CD14-positive monocyte (primary cell): ENCODE measurements at regions not wholly inside any gene's neighbourhood (a gene's known extent, or its start where the extent isn't known, plus 50 kb on each side); places are given as distances from the start of the nearest gene placed in this dataset.

Experiments used
- DNase-seq, 3 donors: peaks; one replicate each; pipeline ENCODE4 v3.0.0-alpha.2; 2011 to 2022
- H2AFZ ChIP-seq: 2 replicates; pipeline ENCODE4 v1.6.0; 2012; ENCODE audit warnings: mild to moderate bottlenecking, low read depth, low read length, inconsistent platforms; ENCODE audit not compliant: insufficient read depth, poor library complexity, severe bottlenecking
- H3K27ac ChIP-seq, 2 donors: 1 replicate in 1 of 2; 2 replicates in 1 of 2; pipeline ENCODE4 v1.5.1; 2012 to 2013; ENCODE audit warnings: low read length in 2 of 2, control low read depth in 1 of 2, inconsistent platforms in 1 of 2, low read depth in 1 of 2, mild to moderate bottlenecking in 1 of 2
- H3K27me3 ChIP-seq, 2 donors: one replicate each; pipeline versions ENCODE4 v1.6.0 to v1.6.1; 2011 to 2013; ENCODE audit warnings: low read length in 2 of 2; ENCODE audit not compliant: control insufficient read depth in 2 of 2, insufficient read depth in 2 of 2
- H3K36me3 ChIP-seq, 2 donors: replicated peaks in 1 of 2; 1 replicate in 1 of 2; 2 replicates in 1 of 2; pipeline versions ENCODE4 v1.5.1 to v1.6.1; 2012 to 2013; ENCODE audit warnings: low read length in 2 of 2, control low read depth in 1 of 2, inconsistent platforms in 1 of 2, mild to moderate bottlenecking in 1 of 2; ENCODE audit not compliant: insufficient read depth in 2 of 2, control insufficient read depth in 1 of 2
- H3K4me1 ChIP-seq, 2 donors: 1 replicate in 1 of 2; 2 replicates in 1 of 2; pipeline versions ENCODE4 v1.5.1 to v1.6.1; 2012 to 2013; ENCODE audit warnings: low read length in 2 of 2, control low read depth in 1 of 2, inconsistent platforms in 1 of 2, mild to moderate bottlenecking in 1 of 2, moderate library complexity in 1 of 2; ENCODE audit not compliant: insufficient read depth in 2 of 2, control insufficient read depth in 1 of 2
- H3K4me2 ChIP-seq: replicated peaks from 2 replicates; pipeline ENCODE3; 2012; ENCODE audit warnings: low read length, moderate library complexity, mild to moderate bottlenecking; ENCODE audit not compliant: poor library complexity, severe bottlenecking; ENCODE audit errors: extremely low read depth
- H3K4me3 ChIP-seq, 3 experiments: fragments of 200-600 bp in 1 of 3; sonication (generic) in 1 of 3; replicated peaks in 1 of 3; 1 replicate in 2 of 3; 2 replicates in 1 of 3; pipeline ENCODE4 v1.5.1; 2011 to 2013; ENCODE audit warnings: low read length in 3 of 3, mild to moderate bottlenecking in 3 of 3, control low read depth in 2 of 3, low read depth in 2 of 3, inconsistent platforms in 1 of 3, moderate library complexity in 1 of 3
- H3K79me2 ChIP-seq: 2 replicates; pipeline ENCODE4 v1.6.0; 2012; ENCODE audit warnings: mild to moderate bottlenecking, control low read depth, inconsistent platforms, low read length, moderate library complexity; ENCODE audit not compliant: insufficient read depth
- H3K9ac ChIP-seq: 2 replicates; pipeline ENCODE4 v1.6.0; 2017; ENCODE audit warnings: low read length, mild to moderate bottlenecking; ENCODE audit not compliant: insufficient read depth, poor library complexity, severe bottlenecking
- H3K9me3 ChIP-seq, 2 donors: replicated peaks in 1 of 2; 1 replicate in 1 of 2; 2 replicates in 1 of 2; pipeline versions ENCODE4 v1.5.1 to v1.6.1; 2012 to 2013; ENCODE audit warnings: low read length in 2 of 2, control low read depth in 1 of 2; ENCODE audit not compliant: control insufficient read depth in 1 of 2, insufficient read depth in 1 of 2
- H4K20me1 ChIP-seq: 2 replicates; pipeline ENCODE4 v1.6.0; 2012; ENCODE audit warnings: mild to moderate bottlenecking, low read length, control low read depth, moderate library complexity; ENCODE audit not compliant: insufficient read depth
- H3K27ac Mint-ChIP-seq, 7 donors: one replicate each; pipeline ENCODE4 v1.8.0; 2020; ENCODE audit warnings: mild to moderate bottlenecking in 7 of 7, mixed read lengths in 7 of 7, moderate library complexity in 6 of 7, inconsistent platforms in 2 of 7
- H3K27me3 Mint-ChIP-seq, 3 donors: one replicate each; pipeline ENCODE4 v1.8.0; 2021 to 2022; ENCODE audit warnings: low read depth in 3 of 3, mild to moderate bottlenecking in 3 of 3, mixed read lengths in 3 of 3, moderate library complexity in 3 of 3, inconsistent platforms in 1 of 3
- H3K36me3 Mint-ChIP-seq, 2 donors: one replicate each; pipeline ENCODE4 v1.8.0; 2020; ENCODE audit warnings: mixed read lengths in 2 of 2, inconsistent platforms in 1 of 2, mild to moderate bottlenecking in 1 of 2
- H3K4me1 Mint-ChIP-seq: one replicate; pipeline ENCODE4 v1.8.0; 2020; ENCODE audit warnings: mild to moderate bottlenecking, mixed read lengths
- H3K4me3 Mint-ChIP-seq, 2 donors: one replicate each; pipeline ENCODE4 v1.8.0; 2020; ENCODE audit warnings: mild to moderate bottlenecking in 2 of 2, mixed read lengths in 2 of 2, moderate library complexity in 1 of 2
- H3K9me3 Mint-ChIP-seq, 7 donors: one replicate each; pipeline ENCODE4 v1.8.0; 2020 to 2022; ENCODE audit warnings: mixed read lengths in 7 of 7, mild to moderate bottlenecking in 6 of 7, moderate library complexity in 6 of 7, inconsistent platforms in 2 of 7
- CTCF ChIP-seq: fragments of 200-600 bp; IDR thresholded peaks from one replicate; pipeline ENCODE4 v1.8.0; 2022; ENCODE audit warnings: antibody characterized with exemption, mild to moderate bottlenecking
- WGBS: methylation state at CpG from one replicate; pipeline ENCODE4 v1.1.5; 2013; ENCODE audit warnings: missing lambda C conversion rate; ENCODE audit not compliant: insufficient coverage; 5-methylcytosine and 5-hydroxymethylcytosine counted together
- intact Hi-C, 2 donors: fragments of 100-400 bp; cut with micrococcal nuclease; formaldehyde crosslinking; loops; one replicate each; pipeline versions ENCODE4 v1.15.0 to v1.15.1; 2023

DNA sequence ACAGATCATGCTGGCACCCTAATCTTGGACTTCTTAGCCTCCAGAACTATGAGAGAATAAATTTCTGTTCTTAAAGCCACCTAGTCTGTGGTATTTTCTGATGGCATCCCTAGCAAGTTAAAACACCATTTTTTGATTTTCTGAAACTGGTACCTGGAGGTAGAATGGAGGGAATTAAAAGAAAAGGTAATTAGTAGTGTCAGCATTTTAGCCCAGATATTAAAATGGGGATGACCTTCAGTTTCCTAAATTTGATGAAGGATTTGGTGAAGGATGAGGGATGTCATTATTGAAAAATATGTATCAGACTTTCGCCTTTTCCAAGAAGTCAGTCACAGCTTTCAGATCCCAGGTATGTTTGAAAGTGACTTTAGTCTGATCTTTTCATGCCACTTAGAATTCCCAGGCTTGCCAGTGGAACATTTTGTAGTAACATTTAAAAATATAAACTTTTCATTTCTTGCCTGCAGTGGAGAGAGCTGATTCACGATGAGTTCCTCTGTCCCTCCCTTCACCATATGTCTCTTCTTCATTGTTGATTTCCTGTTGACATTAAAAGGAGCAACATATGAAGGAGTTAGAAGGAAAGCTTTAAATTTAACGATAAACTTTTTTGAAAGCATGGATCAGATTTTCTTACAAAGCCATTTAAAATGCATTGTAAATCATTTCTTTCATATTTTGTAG is 169.4 kb downstream of the SLIT2 start:
- Histone ChIP-seq H4K20me1 (no peaks in the 10 kb centered on the region), H3K27ac (no peak overlapping the region), H3K9ac (no peak overlapping the region), H3K9me3 (no peaks in the 10 kb centered on the region), H3K4me3 (no peak overlapping the region), H2AFZ (no peak overlapping the region), H3K36me3 (no peaks in the 10 kb centered on the region), H3K27me3 (peaks cover 2% of the 10 kb centered on the region in 2 donors), H3K4me1 (peaks cover 0 to 4% of the 10 kb centered on the region in 2 donors), H3K4me2 (no peak overlapping the region), H3K79me2 (no peaks in the 10 kb centered on the region)
- no peaks in the 10 kb centered on the region for H3K9me3 Mint-ChIP-seq
- H3K4me1 Mint-ChIP-seq = peaks cover 6% of the 10 kb centered on the region
- H3K27ac Mint-ChIP-seq = no peak overlapping the region
- intact Hi-C loops = no loop called here
- H3K4me3 Mint-ChIP-seq = no peak overlapping the region
- peaks cover 2 to 5% (median 4%) of the 10 kb centered on the region in 3 donors for H3K27me3 Mint-ChIP-seq
- DNase-seq = no peak
- H3K36me3 Mint-ChIP-seq = no peaks in the 10 kb centered on the region
- no peak for TF ChIP-seq CTCF
- WGBS = no CpG with 5 or more reads among the region's 3 CpGs

DNA sequence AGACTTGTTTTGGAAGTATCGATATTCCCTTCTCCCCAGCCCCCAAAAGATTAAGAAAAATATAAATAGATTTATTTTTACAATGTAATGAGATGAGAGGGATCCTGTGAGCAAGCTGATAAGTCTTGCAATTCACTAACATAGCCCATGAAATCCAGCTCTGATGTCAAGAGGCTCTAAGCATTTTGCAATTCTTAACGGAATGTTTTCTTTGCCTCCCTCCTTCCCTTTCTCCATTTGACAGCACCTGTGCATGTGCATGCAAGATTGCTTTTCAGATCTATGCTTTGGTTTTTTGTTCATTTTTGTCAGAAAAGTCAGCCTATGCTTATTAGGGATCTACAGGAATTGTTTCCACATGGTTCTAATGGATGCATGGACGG is 169.9 kb downstream of the SLIT2 start:
- no peaks in the 10 kb centered on the region for H3K36me3 Mint-ChIP-seq
- Histone ChIP-seq H3K79me2 (no peaks in the 10 kb centered on the region), H3K4me1 (peaks cover 0 to 4% of the 10 kb centered on the region in 2 donors), H3K4me2 (no peak overlapping the region), H3K9me3 (no peaks in the 10 kb centered on the region), H3K36me3 (no peaks in the 10 kb centered on the region), H3K27me3 (peaks cover 2 to 3% of the 10 kb centered on the region in 2 donors), H2AFZ (no peak overlapping the region), H3K27ac (no peak overlapping the region), H3K9ac (no peak overlapping the region), H4K20me1 (no peaks in the 10 kb centered on the region), H3K4me3 (no peak overlapping the region)
- no peak for DNase-seq
- WGBS = 92% methylated on average over 2 of the region's 3 CpGs
- no peaks in the 10 kb centered on the region for H3K9me3 Mint-ChIP-seq
- H3K4me3 Mint-ChIP-seq = no peak overlapping the region
- TF ChIP-seq CTCF = no peak
- H3K27ac Mint-ChIP-seq = no peak overlapping the region
- peaks cover 6% of the 10 kb centered on the region for H3K4me1 Mint-ChIP-seq
- H3K27me3 Mint-ChIP-seq = peaks cover 2 to 5% (median 5%) of the 10 kb centered on the region in 3 donors
- intact Hi-C loops = no loop called here
